SJSA1 (cell line): ENCODE measurements at regions not wholly inside any gene's neighbourhood (a gene's known extent, or its start where the extent isn't known, plus 50 kb on each side); places are given as distances from the start of the nearest gene placed in this dataset.
"Not testable (repeated sequence)": the region's sequence is repeated elsewhere in the genome, so short reads cannot be mapped to it uniquely, and the experiment has no call there.

Experiments used
- DNase-seq, 2 experiments: peaks; one replicate each; pipeline ENCODE4 v3.0.0-alpha.2; 2015 to 2020; ENCODE audit warnings: low spot score in 2 of 2, low read depth in 1 of 2
- H3K27ac ChIP-seq: fragments of 250-450 bp; sonication (Bioruptor Pico); 2 replicates; pipeline ENCODE4 v1.5.1; 2020; ENCODE audit warnings: mild to moderate bottlenecking, moderate library complexity
- H3K27me3 ChIP-seq: fragments of 250-450 bp; sonication (Bioruptor Pico); replicated peaks from 2 replicates; pipeline ENCODE4 v1.5.1; 2020; ENCODE audit warnings: mild to moderate bottlenecking, moderate library complexity
- H3K36me3 ChIP-seq: fragments of 250-450 bp; sonication (Bioruptor Pico); 2 replicates; pipeline ENCODE4 v1.5.1; 2020; ENCODE audit warnings: mild to moderate bottlenecking
- H3K4me1 ChIP-seq: fragments of 250-450 bp; sonication (Bioruptor Pico); replicated peaks from 2 replicates; pipeline ENCODE4 v1.6.1; 2021; ENCODE audit warnings: mild to moderate bottlenecking
- H3K4me3 ChIP-seq: fragments of 250-450 bp; sonication (Bioruptor Pico); 2 replicates; pipeline ENCODE4 v1.5.1; 2020; ENCODE audit warnings: mild to moderate bottlenecking
- H3K9me3 ChIP-seq: fragments of 250-450 bp; sonication (Bioruptor Pico); replicated peaks from 2 replicates; pipeline ENCODE4 v1.5.1; 2020; ENCODE audit warnings: mild to moderate bottlenecking

DNA sequence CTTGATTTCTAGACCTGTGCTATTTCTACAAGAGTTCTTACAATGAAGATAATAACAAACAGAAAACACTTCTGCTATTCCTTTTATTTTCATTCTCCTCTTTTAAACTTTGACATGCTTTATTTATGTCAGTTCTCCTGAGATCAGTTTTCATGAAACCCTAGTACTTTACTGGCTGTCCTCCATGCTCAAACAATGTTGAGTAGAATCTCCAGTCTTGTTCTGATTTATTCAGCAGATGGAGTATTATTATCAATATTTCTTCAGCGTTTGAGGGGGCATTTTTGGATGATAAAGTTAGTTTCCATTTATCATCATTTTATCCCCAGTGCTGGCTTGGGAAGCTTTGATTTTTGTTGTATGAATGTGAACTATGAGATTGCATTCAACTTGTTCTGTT, 85.9 kb upstream of the WARS2 start:
- no peak for DNase-seq
- Histone ChIP-seq H3K36me3 (no peaks in the 10 kb centered on the region), H3K27ac (no peak overlapping the region), H3K27me3 (no peaks in the 10 kb centered on the region), H3K4me3 (no peak overlapping the region), H3K4me1 (no peaks in the 10 kb centered on the region), H3K9me3 (no peaks in the 10 kb centered on the region)

DNA sequence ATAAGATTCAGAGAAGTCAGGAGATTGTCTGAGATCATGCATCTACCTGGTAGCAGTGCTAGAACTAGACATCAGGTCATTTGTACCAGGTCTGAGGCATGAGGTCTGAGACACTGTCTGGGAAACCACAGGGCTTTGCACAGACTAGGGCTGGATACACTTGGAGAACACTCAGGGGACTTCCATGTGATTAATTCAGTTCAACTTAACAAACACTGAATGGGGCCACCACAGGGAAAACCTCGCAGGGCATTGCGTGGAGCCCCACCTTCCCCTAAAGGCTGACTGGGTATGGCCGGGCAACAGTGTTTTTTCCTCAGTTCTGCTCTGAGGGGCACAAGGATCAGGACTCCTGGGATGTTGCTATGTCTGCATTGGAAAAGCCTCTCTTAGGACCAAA, 86.5 kb upstream of the WARS2 start:
- Histone ChIP-seq H3K4me1 (no peaks in the 10 kb centered on the region), H3K4me3 (no peak overlapping the region), H3K36me3 (no peaks in the 10 kb centered on the region), H3K27ac (no peak overlapping the region), H3K27me3 (no peaks in the 10 kb centered on the region), H3K9me3 (no peaks in the 10 kb centered on the region)
- DNase-seq: no peak

DNA sequence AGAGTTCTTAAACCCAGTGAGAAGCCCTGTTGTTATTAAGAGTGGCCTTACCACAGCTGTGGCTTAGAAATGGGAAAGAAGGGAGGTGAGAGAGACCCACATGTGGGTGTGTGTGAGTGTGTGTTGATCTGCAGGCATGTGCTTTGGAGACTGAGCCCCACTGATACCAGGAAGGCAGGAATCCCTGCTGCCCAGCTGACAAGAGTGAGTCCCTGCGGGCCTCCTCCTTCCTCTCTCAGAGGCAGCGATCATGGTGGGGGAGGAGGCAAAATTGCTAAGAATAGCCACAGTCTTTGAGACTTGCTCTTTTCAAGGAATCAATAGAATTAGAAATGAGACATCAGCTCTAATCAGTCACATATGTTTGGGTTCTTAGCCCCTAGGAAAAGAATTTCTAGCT, 87.0 kb upstream of the WARS2 start:
- Histone ChIP-seq H3K27me3 (no peaks in the 10 kb centered on the region), H3K4me3 (no peak overlapping the region), H3K36me3 (no peaks in the 10 kb centered on the region), H3K27ac (no peak overlapping the region), H3K4me1 (no peaks in the 10 kb centered on the region), H3K9me3 (no peaks in the 10 kb centered on the region)
- no peak for DNase-seq

DNA sequence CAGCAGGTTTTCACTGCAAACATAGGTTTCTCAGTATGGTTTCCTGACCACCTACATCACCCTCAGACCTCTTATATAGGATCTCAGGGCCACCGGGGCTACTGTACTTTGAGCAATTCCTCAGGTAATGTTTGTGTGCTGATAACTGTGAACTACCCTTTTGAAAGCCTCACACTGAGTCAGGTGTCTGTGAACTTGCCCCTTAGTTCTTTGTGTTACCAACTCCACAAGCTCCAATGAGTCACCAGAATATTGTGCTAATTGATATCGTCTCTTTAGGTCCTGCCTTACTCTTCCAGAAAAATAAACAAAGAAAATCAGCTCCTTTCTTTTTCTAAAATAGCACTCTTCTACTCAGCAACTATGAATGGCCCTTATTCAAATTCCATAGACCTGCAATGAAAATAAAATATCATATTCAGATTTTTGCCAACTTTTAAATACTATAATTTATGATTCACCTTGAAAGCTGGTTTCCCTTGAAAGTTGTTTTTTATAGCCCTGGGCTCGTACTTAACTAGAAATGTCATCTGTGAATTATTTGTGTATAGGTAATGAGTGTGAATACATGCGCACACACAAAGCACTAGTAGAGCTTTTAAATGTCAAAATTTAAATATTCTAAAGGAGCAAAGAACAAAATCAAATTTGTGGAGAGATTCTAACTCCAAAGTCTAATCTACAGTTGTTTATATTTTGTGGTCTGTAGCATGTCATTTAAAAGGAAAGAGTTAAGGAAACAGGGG, 88.1 kb upstream of the WARS2 start:
- H3K36me3 ChIP-seq: no peaks in the 10 kb centered on the region
- no peak for DNase-seq
- H3K27ac ChIP-seq: no peak overlapping the region
- H3K4me3 ChIP-seq: no peak overlapping the region
- H3K4me1 ChIP-seq: no peaks in the 10 kb centered on the region
- H3K9me3 ChIP-seq: no peaks in the 10 kb centered on the region
- H3K27me3 ChIP-seq: no peaks in the 10 kb centered on the region

DNA sequence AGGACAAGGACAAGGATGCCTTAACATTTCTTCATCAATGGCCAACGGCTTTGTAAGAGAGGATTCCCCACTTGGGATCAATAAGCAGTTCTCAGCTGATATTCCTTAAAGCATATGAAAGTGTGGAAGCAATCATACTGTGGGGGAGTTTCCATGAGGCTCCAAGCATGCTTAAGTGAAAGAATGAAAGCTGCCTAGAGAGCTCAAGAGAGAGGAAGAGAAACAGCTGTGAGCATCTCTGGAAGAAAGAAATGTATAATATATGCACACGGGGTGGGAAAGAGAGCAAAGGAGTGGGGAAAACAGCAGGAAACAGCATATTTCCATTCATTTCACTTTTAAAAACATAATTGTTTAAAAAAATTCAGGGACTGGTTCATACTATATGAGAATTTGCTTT, 94.7 kb upstream of the WARS2 start:
- no peak overlapping the region for H3K27ac ChIP-seq
- no peaks in the 10 kb centered on the region for H3K4me1 ChIP-seq
- no peaks in the 10 kb centered on the region for H3K36me3 ChIP-seq
- H3K9me3 ChIP-seq: no peaks in the 10 kb centered on the region
- DNase-seq: no peak
- H3K4me3 ChIP-seq: no peak overlapping the region
- H3K27me3 ChIP-seq: no peaks in the 10 kb centered on the region

- no peak for DNase-seq
- Histone ChIP-seq H3K27ac (no peak overlapping the region), H3K9me3 (no peaks in the 10 kb centered on the region), H3K36me3 (no peaks in the 10 kb centered on the region), H3K27me3 (no peaks in the 10 kb centered on the region), H3K4me1 (no peaks in the 10 kb centered on the region), H3K4me3 (no peak overlapping the region)
Measured at GRCh38 chr1:119245881-119246280, 105.4 kb upstream of the WARS2 start.

GRCh38 chr1:119249283-119249682, 108.8 kb upstream of the WARS2 start:
- no peak overlapping the region for H3K4me3 ChIP-seq
- no peaks in the 10 kb centered on the region for H3K9me3 ChIP-seq
- no peaks in the 10 kb centered on the region for H3K27me3 ChIP-seq
- DNase-seq: no peak
- H3K4me1 ChIP-seq: no peaks in the 10 kb centered on the region
- H3K36me3 ChIP-seq: no peaks in the 10 kb centered on the region
- no peak overlapping the region for H3K27ac ChIP-seq

GRCh38 chr1:119250299-119250698, 109.8 kb upstream of the WARS2 start:
- Histone ChIP-seq H3K4me3 (no peak overlapping the region), H3K27me3 (no peaks in the 10 kb centered on the region), H3K4me1 (no peaks in the 10 kb centered on the region), H3K36me3 (no peaks in the 10 kb centered on the region), H3K9me3 (no peaks in the 10 kb centered on the region), H3K27ac (no peak overlapping the region)
- DNase-seq: no peak

GRCh38 chr1:119251751-119252150, 111.3 kb upstream of the WARS2 start:
- H3K36me3 ChIP-seq: no peaks in the 10 kb centered on the region
- no peak overlapping the region for H3K4me3 ChIP-seq
- H3K27ac ChIP-seq: no peak overlapping the region
- no peaks in the 10 kb centered on the region for H3K27me3 ChIP-seq
- no peaks in the 10 kb centered on the region for H3K9me3 ChIP-seq
- no peak for DNase-seq
- no peaks in the 10 kb centered on the region for H3K4me1 ChIP-seq

DNA sequence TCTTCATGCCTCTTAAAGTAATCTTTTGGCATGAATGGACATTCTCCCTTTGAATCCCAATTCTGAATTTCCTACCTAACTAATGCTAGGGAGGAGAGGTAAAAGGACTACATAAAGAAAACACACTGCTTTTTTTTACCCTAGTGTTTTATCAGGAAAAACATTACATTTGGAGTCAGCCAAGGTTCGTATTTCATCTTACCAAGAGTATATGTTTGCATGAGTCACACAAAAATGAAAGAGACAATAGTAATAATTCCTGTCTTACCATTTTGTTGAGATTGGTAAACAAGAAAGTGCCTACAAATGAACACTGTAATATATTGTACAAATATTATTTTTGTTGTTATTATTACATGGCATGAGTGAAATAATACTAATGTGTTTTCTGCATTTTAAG, 112.9 kb upstream of the WARS2 start:
- Histone ChIP-seq H3K36me3 (no peaks in the 10 kb centered on the region), H3K27me3 (no peaks in the 10 kb centered on the region), H3K4me1 (no peaks in the 10 kb centered on the region), H3K4me3 (no peak overlapping the region), H3K27ac (no peak overlapping the region), H3K9me3 (no peaks in the 10 kb centered on the region)
- DNase-seq: no peak

DNA sequence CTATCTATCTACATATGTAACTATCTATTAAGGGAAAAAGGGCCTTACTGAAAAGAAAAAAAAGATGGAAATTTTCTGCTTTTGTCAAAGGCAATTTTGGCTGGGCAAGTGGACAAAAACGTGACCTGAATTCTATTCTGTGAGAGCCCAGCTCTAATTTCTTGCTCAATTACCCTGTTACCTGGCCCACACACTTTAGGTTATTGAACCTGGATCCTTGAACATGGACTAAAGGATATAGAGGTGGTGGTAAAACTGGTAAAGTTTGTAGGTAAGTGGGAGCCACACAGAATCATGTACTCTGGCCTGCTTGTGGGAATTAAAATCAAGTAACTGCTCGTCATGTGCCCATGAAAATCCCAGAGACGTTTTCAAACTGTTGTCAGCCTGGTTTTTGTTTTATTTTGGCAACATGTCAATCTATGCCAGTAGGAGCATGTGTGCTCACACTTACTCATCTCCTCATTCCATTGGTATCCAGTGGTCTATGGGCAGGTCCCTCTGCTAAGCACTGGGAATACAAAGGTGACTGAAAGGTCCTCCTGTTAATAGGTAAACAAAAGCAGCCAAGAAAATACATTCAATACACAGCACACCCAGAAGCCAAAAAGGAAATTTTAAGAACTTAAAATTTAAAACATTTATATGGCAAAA, 113.7 kb upstream of the WARS2 start:
- Histone ChIP-seq H3K27ac (no peak overlapping the region), H3K27me3 (no peaks in the 10 kb centered on the region), H3K9me3 (no peaks in the 10 kb centered on the region), H3K36me3 (no peaks in the 10 kb centered on the region), H3K4me3 (no peak overlapping the region), H3K4me1 (no peaks in the 10 kb centered on the region)
- DNase-seq: no peak

DNA sequence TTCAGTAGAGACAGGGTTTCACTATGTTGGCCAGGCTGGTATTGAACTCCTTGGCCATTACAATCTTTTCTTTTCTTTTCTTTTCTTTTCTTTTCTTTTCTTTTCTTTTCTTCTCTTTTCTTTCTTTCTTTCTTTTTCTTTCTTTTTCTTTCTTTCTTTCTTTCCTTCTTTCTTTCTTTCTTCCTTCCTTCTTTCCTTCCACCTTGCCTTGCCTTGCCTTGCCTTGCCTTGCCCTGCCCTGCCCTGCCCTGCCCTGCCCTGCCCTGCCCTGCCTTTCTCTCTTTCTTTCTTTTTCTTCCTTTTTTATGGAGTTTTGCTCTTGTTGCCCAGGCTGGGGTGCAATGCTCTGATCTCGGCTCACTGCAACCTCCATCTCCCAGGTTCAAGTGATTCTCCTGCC, 112.5 kb upstream of the HAO2 start:
- H3K27ac ChIP-seq, H3K27me3 ChIP-seq, H3K4me3 ChIP-seq, H3K9me3 ChIP-seq, DNase-seq, H3K36me3 ChIP-seq, H3K4me1 ChIP-seq: not testable (repeated sequence)

GRCh38 chr1:119260506-119260905, 108.1 kb upstream of the HAO2 start:
- Histone ChIP-seq H3K27me3 (no peaks in the 10 kb centered on the region), H3K4me3 (no peak overlapping the region)
- no peak for DNase-seq

GRCh38 chr1:119266386-119266785, 102.2 kb upstream of the HAO2 start:
- no peaks in the 10 kb centered on the region for H3K4me1 ChIP-seq
- H3K36me3 ChIP-seq: no peaks in the 10 kb centered on the region

More at GRCh38 chr1:119260506-119260905, 108.1 kb upstream of the HAO2 start:
- Histone ChIP-seq H3K4me1 (no peaks in the 10 kb centered on the region), H3K9me3 (no peaks in the 10 kb centered on the region), H3K36me3 (no peaks in the 10 kb centered on the region), H3K27ac (no peak overlapping the region)

More at GRCh38 chr1:119266386-119266785, 102.2 kb upstream of the HAO2 start:
- Histone ChIP-seq H3K9me3 (no peaks in the 10 kb centered on the region), H3K27ac (no peak overlapping the region), H3K4me3 (no peak overlapping the region), H3K27me3 (peaks cover 3% of the 10 kb centered on the region; the same call in 1 of the 2 replicates)
- no peak for DNase-seq
